KBM-7 (cell line): ENCODE measurements at regions not wholly inside any gene's neighbourhood (a gene's known extent, or its start where the extent isn't known, plus 50 kb on each side); places are given as distances from the start of the nearest gene placed in this dataset.

Source experiments
- DNase-seq: peaks from one replicate; pipeline ENCODE4 v3.0.0-alpha.2; 2015
- in situ Hi-C: fragments of 300-500 bp; cut with MboI; formaldehyde crosslinking; loops from 2 replicates; pipeline ENCODE4 v1.14.3; 2020; ENCODE audit warnings: low sequenced_read_pairs, low pct_unique_long_range_greater_than_20kb, mixed read lengths

GRCh38 chr22:48342732-48343131 is 1484.9 kb downstream of the BRD1 start:
- DNase-seq, result no peak
- in situ Hi-C loops, result no loop called here

GRCh38 chr22:48342016-48342415 is 1485.7 kb downstream of the BRD1 start:
- DNase-seq, result no peak
- in situ Hi-C loops, result no loop called here

GRCh38 chr22:48340727-48341709 is 1486.7 kb downstream of the BRD1 start:
- in situ Hi-C loops, result no loop called here
- no peak for DNase-seq

- no peak for DNase-seq
- in situ Hi-C loops, result no loop called here
These were observed 1487.5 kb downstream of the BRD1 start for GRCh38 chr22:48340191-48340590.

- in situ Hi-C loops, result no loop called here
- no peak for DNase-seq
These were observed 1488.6 kb downstream of the BRD1 start for GRCh38 chr22:48338793-48339705.

- DNase-seq, result no peak
- in situ Hi-C loops, result no loop called here
These were observed 1489.5 kb downstream of the BRD1 start for GRCh38 chr22:48337957-48338792.

GRCh38 chr22:48336339-48337060 is 1491.2 kb downstream of the BRD1 start:
- in situ Hi-C loops, result no loop called here
- DNase-seq, result no peak

GRCh38 chr22:48335442-48336139 is 1492.1 kb downstream of the BRD1 start:
- no peak for DNase-seq
- in situ Hi-C loops, result no loop called here

GRCh38 chr22:48334971-48335370 is 1492.7 kb downstream of the BRD1 start:
- in situ Hi-C loops, result no loop called here
- no peak for DNase-seq

- DNase-seq, result no peak
- in situ Hi-C loops, result no loop called here
These were observed 1493.6 kb downstream of the BRD1 start for GRCh38 chr22:48333816-48334735.

GRCh38 chr22:48333323-48333763 is 1494.3 kb downstream of the BRD1 start:
- DNase-seq, result no peak
- in situ Hi-C loops, result no loop called here

GRCh38 chr22:48332438-48333322 is 1495.0 kb downstream of the BRD1 start:
- in situ Hi-C loops, result no loop called here
- no peak for DNase-seq

GRCh38 chr22:48331691-48332220 is 1495.9 kb downstream of the BRD1 start:
- in situ Hi-C loops, result no loop called here
- DNase-seq, result no peak

- in situ Hi-C loops, result no loop called here
- no peak for DNase-seq
These were observed 1496.4 kb downstream of the BRD1 start for GRCh38 chr22:48331266-48331665.

- in situ Hi-C loops, result no loop called here
- no peak for DNase-seq
These were observed 1500.0 kb downstream of the BRD1 start for GRCh38 chr22:48327721-48328120.

GRCh38 chr22:48323746-48324145 is 1503.9 kb downstream of the BRD1 start:
- no peak for DNase-seq
- in situ Hi-C loops, result no loop called here
